Loucy (cell line): ENCODE measurements at regions not wholly inside any gene's neighbourhood (a gene's known extent, or its start where the extent isn't known, plus 50 kb on each side); places are given as distances from the start of the nearest gene placed in this dataset.

Source experiments
- EZH2phosphoT487 ChIP-seq: fragments of 200-600 bp; IDR thresholded peaks from 2 replicates; pipeline ENCODE4 v1.6.1; 2018; ENCODE audit warnings: antibody characterized with exemption, mild to moderate bottlenecking, moderate library complexity, borderline replicate concordance
- TF ChIP-seq, protein P1 (sequence below): fragments of 200-600 bp; sonication (generic); conservative IDR thresholded peaks from 2 replicates; pipeline ENCODE4 v1.5.1; 2014; ENCODE audit warnings: mild to moderate bottlenecking, antibody characterized with exemption, low read length

- no peak for TF ChIP-seq EZH2phosphoT487
- TF ChIP-seq, protein P1, sequence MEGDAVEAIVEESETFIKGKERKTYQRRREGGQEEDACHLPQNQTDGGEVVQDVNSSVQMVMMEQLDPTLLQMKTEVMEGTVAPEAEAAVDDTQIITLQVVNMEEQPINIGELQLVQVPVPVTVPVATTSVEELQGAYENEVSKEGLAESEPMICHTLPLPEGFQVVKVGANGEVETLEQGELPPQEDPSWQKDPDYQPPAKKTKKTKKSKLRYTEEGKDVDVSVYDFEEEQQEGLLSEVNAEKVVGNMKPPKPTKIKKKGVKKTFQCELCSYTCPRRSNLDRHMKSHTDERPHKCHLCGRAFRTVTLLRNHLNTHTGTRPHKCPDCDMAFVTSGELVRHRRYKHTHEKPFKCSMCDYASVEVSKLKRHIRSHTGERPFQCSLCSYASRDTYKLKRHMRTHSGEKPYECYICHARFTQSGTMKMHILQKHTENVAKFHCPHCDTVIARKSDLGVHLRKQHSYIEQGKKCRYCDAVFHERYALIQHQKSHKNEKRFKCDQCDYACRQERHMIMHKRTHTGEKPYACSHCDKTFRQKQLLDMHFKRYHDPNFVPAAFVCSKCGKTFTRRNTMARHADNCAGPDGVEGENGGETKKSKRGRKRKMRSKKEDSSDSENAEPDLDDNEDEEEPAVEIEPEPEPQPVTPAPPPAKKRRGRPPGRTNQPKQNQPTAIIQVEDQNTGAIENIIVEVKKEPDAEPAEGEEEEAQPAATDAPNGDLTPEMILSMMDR = no peak
Observed at GRCh38 chr11:106275151-106275550, 197.7 kb downstream of the AASDHPPT start.
